DLD1 (cell line): ENCODE measurements at regions not wholly inside any gene's neighbourhood (a gene's known extent, or its start where the extent isn't known, plus 50 kb on each side); places are given as distances from the start of the nearest gene placed in this dataset.

ENCODE experiments used
- in situ Hi-C: cut with HindIII; loops from 2 replicates; pipeline ENCODE4 v1.10.0; 2017; ENCODE audit warnings: low sequenced_read_pairs

GRCh38 chr3:194003114-194004057 is 132.6 kb upstream of the HES1 start:
- in situ Hi-C loops: no loop called here

- in situ Hi-C loops: no loop called here
Measured at GRCh38 chr3:194005930-194006501, 129.9 kb upstream of the HES1 start.

DNA sequence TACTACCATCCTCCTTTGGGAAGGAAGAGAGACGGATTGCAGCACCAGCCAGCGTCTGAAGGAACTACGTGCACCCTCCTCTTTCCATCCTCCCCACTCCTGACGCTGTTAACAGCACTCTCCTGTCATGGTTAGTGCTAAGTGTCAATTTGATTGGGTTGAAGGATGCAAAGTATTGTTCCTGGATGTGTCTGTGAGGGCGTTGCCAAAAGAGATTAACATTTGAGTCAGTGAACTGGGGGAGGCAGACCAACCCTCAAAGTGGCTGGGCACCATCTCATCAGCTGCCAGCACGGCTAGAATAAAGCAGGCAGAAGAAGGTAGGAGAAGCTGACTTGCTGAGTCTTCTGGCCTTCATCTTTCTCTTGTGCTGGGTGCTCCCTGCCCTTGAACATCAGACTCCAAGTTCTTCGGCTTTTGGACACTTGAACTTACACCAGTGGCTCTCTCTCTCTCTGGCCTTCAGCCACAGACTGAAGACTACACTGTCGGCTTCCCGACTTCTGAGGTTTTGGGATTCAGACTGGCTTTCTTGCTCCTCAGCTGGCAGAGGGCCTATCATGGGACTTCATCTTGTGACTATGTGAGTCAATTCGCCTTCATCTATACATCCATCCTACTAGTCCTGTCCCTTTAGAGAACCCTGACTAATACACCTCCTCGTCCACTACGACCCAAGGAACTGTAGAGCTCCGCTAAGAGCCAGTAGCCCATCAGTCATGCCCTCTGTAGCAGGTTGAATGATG is 128.2 kb upstream of the HES1 start:
- in situ Hi-C loops: no loop called here

GRCh38 chr3:194009019-194009418 is 126.9 kb upstream of the HES1 start:
- in situ Hi-C loops: no loop called here

DNA sequence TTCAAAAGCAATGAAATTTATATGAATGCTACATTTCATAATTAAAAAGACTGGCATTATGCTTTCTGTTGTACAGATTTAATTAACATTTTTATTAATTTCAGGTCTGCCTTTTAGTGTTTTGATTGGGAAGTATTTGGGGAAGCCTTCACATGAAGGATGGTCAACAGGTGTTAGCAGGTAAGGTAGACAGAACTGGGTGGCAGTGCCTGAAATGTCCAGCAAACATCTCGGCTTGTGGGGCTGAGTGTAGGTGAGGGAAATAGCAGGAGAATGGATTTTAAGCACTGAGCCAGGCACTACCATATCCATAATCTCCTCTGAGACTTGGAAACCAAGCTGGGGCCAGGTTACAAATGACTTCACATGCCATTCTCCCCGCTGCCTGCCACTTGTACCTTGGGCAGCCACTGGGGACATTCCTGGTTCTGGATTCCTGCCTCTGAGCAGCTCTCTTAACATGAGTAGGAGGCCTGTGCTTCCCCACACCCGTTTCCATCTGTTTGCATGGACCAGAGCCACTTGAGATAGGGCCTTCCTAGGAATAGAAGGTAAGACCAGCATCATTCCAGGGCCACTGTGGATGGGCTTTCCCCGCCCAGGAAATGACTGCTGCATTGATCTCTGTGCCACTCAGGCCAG is 125.9 kb upstream of the HES1 start:
- in situ Hi-C loops: no loop called here

DNA sequence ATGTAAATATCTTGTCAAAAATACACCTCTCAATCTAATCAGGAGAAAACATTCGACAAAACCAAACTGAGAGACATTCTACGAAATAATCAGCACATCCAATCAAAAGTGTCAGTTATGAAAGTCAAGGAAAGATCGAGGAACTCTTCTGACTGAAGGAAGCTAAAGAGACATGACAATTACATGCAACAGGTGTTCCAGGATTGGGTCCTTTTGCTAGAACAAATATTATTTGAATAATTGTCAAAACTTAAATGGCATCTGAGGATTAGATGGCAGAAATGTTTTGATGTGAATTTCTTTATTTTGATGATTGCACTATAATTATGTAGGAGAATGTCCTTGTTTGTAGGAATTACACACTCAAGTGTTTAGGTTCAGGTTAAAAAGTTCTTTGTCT is 124.1 kb upstream of the HES1 start:
- in situ Hi-C loops: no loop called here

DNA sequence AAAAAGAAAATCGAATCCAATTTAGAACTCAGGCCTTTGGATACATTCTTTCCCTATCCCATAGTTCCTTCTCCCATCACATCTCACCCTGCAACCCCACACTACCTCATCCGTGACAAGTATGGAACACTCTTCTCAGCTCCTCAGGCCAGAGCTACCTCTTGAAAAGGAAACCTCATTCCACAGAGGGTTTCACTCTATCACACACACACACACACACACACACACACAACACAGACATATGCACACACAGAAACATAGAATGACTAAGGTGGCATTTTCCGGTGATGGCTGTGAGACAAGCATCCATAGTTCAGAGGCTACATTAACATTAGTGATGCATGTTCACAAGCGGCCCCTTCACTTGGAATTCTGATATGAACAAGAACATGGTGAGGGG is 122.0 kb upstream of the HES1 start:
- in situ Hi-C loops: no loop called here

- in situ Hi-C loops: no loop called here
Measured at GRCh38 chr3:194014756-194015155, 121.2 kb upstream of the HES1 start.

DNA sequence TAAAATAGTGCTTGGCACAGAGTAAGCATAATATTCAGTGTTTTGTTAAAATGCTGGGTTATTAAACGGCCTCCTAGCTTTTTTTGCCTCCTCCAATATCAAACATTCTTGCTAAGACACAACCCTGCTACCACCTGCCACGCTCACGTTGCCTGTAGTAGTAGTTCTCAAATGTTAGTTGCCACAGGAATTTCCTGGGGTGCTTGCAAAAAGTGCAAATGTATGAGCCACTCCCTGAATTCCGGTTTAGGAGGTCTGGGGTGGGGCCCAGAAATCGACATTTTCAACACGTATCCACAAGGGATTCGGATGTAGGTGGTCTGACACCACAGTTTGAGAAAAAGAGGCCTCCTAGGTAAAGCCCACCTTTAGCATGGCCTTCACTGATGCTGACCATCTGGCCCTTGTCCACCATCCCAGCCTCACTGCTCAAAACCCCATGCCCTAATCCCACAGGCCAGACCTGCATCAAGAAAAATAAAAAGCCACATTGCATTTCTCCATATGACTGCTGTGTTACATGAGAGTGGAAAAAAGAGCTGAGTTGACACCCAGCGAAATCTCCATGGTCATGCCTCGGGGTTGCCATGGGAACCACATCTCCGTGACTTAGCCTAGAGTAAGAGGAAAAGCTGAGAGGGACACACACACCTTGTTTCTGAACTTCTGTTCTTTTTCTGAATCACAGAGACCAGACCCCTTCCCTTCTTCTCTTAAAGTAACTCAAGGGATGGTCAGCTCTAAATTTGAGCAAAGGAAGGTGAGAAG is 116.4 kb upstream of the HES1 start:
- in situ Hi-C loops: no loop called here

GRCh38 chr3:194022052-194022451 is 113.9 kb upstream of the HES1 start:
- in situ Hi-C loops: no loop called here

GRCh38 chr3:194022816-194023215 is 113.1 kb upstream of the HES1 start:
- in situ Hi-C loops: no loop called here

GRCh38 chr3:194023501-194024280 is 112.3 kb upstream of the HES1 start:
- in situ Hi-C loops: no loop called here

- in situ Hi-C loops: no loop called here
Measured at GRCh38 chr3:194025119-194025518, 110.8 kb upstream of the HES1 start.

- in situ Hi-C loops: no loop called here
Measured at GRCh38 chr3:194025951-194026350, 110.0 kb upstream of the HES1 start.

- in situ Hi-C loops: no loop called here
Measured at GRCh38 chr3:194028434-194029004, 107.4 kb upstream of the HES1 start.

DNA sequence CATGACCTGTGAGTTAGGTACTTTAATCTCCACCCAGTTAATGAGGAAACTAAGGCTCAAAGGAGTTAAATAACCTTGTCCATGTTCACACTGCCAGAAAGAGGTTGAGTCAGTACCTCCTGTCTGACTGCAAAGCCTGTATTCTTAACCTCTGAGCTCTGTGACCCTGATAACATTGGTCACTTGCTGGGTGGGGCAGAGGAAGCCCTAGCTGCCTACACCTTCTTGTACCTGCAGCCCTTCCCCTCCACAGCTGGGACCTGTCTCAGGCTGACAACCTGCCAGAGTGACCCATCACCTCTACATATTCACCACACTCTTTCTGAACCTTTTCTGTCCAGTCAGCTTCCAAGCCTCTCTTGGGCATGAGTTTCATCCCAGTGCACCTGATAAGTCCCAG is 106.1 kb upstream of the HES1 start:
- in situ Hi-C loops: loop anchor here (5.0 kb wide), 1 partner anchor 77 kb away; no protein-coding TSS in a partner anchor

GRCh38 chr3:194030372-194030771 is 105.6 kb upstream of the HES1 start:
- in situ Hi-C loops: loop anchor here (5.0 kb wide), 1 partner anchor 77 kb away; no protein-coding TSS in a partner anchor

DNA sequence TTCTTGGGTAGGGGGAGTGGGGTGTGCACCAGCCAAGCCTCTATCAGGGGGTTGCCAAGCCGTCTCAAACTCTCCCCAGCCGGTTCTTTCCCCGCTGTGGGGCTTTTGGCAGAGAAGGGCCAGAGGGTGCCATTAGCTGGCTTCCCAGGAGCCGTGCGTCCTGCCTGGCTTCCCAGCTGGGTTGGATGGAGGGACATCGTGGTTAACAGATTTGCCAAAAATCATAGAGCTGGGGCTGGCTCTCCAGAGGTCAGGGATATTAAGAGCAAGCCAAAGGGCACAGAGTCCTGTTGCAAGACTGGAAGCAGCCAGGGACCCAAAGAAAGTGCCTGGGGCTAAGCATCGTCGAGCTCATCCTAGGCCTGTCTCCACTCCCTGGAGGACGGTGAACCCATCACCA is 104.6 kb upstream of the HES1 start:
- in situ Hi-C loops: loop anchor here (5.0 kb wide), 1 partner anchor 76 kb away; no protein-coding TSS in a partner anchor
